MM.1S (cell line): ENCODE measurements at regions not wholly inside any gene's neighbourhood (a gene's known extent, or its start where the extent isn't known, plus 50 kb on each side); places are given as distances from the start of the nearest gene placed in this dataset.

ENCODE experiments used
- DNase-seq: peaks from one replicate; pipeline ENCODE4 v3.0.0-alpha.2; 2015
- H2AFZ ChIP-seq: fragments of 300-600 bp; sonication (generic); 2 replicates; pipeline ENCODE4 v1.6.0; 2016; ENCODE audit warnings: antibody characterized with exemption, low read length
- H3F3A ChIP-seq: fragments of 300-600 bp; sonication (generic); 2 replicates; pipeline ENCODE4 v1.6.1; 2016; ENCODE audit warnings: mild to moderate bottlenecking, antibody characterized with exemption, low read length, moderate library complexity, mixed read lengths; ENCODE audit not compliant: insufficient read depth
- H3K27ac ChIP-seq: fragments of 300-600 bp; sonication (generic); 2 replicates; pipeline ENCODE4 v1.5.1; 2016; ENCODE audit warnings: mild to moderate bottlenecking, low read length
- H3K27me3 ChIP-seq: fragments of 300-600 bp; sonication (generic); replicated peaks from 2 replicates; pipeline ENCODE4 v1.6.0; 2016; ENCODE audit warnings: low read length; ENCODE audit not compliant: insufficient read depth
- H3K36me3 ChIP-seq: fragments of 300-600 bp; sonication (generic); replicated peaks from 2 replicates; pipeline ENCODE4 v1.6.1; 2016; ENCODE audit warnings: mild to moderate bottlenecking, low read length, mixed read lengths; ENCODE audit not compliant: insufficient read depth
- H3K4me1 ChIP-seq: fragments of 300-600 bp; sonication (generic); 2 replicates; pipeline ENCODE4 v1.6.1; 2016; ENCODE audit warnings: low read length, mixed read lengths
- H3K4me2 ChIP-seq: fragments of 300-600 bp; sonication (generic); 2 replicates; pipeline ENCODE4 v1.6.0; 2016; ENCODE audit warnings: low read depth, low read length
- H3K4me3 ChIP-seq: fragments of 300-600 bp; sonication (generic); 2 replicates; pipeline ENCODE4 v1.5.1; 2016; ENCODE audit warnings: low read length, mixed read lengths
- H3K79me2 ChIP-seq: fragments of 300-600 bp; sonication (generic); 2 replicates; pipeline ENCODE4 v1.6.1; 2016; ENCODE audit warnings: mixed run types, low read length, mixed read lengths
- H3K9ac ChIP-seq: fragments of 300-600 bp; sonication (generic); 2 replicates; pipeline ENCODE4 v1.6.1; 2016; ENCODE audit warnings: low read length, mixed read lengths
- H3K9me2 ChIP-seq: fragments of 300-600 bp; sonication (generic); replicated peaks from 2 replicates; pipeline ENCODE4 v1.6.1; 2016; ENCODE audit warnings: mild to moderate bottlenecking, low read length, mixed read lengths; ENCODE audit not compliant: insufficient read depth
- H3K9me3 ChIP-seq: fragments of 300-600 bp; sonication (generic); replicated peaks from 2 replicates; pipeline ENCODE4 v1.6.1; 2016; ENCODE audit warnings: mild to moderate bottlenecking, low read length, mixed read lengths; ENCODE audit not compliant: insufficient read depth
- H4K20me1 ChIP-seq: fragments of 300-600 bp; sonication (generic); 2 replicates; pipeline ENCODE4 v1.6.1; 2016; ENCODE audit warnings: mild to moderate bottlenecking, low read length, moderate library complexity, mixed read lengths; ENCODE audit not compliant: insufficient read depth
- EZH2 ChIP-seq: fragments of 300-600 bp; sonication (generic); optimal IDR thresholded peaks from 2 replicates; pipeline ENCODE3; 2017; ENCODE audit warnings: low read depth, mild to moderate bottlenecking, antibody characterized with exemption, low read length, mixed read lengths
- EZH2phosphoT487 ChIP-seq: fragments of 300-600 bp; sonication (generic); IDR thresholded peaks from 2 replicates; pipeline ENCODE4 v1.6.1; 2018; ENCODE audit warnings: antibody characterized with exemption, low read length
- TF ChIP-seq, protein P1 (sequence below): fragments of 300-600 bp; sonication (generic); IDR thresholded peaks from 2 replicates; pipeline ENCODE4 v1.5.1; 2016; ENCODE audit warnings: antibody characterized with exemption, low read length, mixed read lengths

DNA sequence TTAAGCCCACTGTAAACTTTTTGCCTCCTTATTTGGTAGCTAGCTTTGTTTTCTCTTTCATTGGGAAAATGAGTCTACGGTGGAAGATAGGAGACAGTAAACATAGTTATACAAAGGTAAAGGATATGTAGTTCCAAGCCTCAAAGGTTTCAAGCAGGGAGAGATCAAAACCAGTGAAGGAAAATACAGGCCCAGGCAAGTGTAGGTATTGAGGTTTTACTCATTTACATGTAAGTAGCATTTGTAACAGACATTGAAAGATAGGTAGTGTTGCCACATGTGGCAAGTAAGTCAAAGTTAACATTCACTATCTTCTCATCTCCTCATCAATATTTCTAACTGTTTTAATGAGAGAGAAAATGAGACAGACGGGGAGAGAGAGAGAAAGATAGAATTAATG, 136.5 kb downstream of the RTL3 start:
- no peak overlapping the region for H3K4me2 ChIP-seq
- no peak overlapping the region for H3K27ac ChIP-seq
- no peaks in the 10 kb centered on the region for H3K9me2 ChIP-seq
- no peak overlapping the region for H2AFZ ChIP-seq
- no peaks in the 10 kb centered on the region for H3K36me3 ChIP-seq
- no peak for DNase-seq
- H3K27me3 ChIP-seq = no peaks in the 10 kb centered on the region
- no peaks in the 10 kb centered on the region for H4K20me1 ChIP-seq
- H3K4me3 ChIP-seq = no peak overlapping the region
- TF ChIP-seq, protein P1, sequence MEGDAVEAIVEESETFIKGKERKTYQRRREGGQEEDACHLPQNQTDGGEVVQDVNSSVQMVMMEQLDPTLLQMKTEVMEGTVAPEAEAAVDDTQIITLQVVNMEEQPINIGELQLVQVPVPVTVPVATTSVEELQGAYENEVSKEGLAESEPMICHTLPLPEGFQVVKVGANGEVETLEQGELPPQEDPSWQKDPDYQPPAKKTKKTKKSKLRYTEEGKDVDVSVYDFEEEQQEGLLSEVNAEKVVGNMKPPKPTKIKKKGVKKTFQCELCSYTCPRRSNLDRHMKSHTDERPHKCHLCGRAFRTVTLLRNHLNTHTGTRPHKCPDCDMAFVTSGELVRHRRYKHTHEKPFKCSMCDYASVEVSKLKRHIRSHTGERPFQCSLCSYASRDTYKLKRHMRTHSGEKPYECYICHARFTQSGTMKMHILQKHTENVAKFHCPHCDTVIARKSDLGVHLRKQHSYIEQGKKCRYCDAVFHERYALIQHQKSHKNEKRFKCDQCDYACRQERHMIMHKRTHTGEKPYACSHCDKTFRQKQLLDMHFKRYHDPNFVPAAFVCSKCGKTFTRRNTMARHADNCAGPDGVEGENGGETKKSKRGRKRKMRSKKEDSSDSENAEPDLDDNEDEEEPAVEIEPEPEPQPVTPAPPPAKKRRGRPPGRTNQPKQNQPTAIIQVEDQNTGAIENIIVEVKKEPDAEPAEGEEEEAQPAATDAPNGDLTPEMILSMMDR = no peak
- no peak for TF ChIP-seq EZH2phosphoT487
- no peak for TF ChIP-seq EZH2
- H3K9ac ChIP-seq = no peak overlapping the region
- no peaks in the 10 kb centered on the region for H3F3A ChIP-seq
- peaks cover 5% of the 10 kb centered on the region; the same call in 1 of the 2 replicates for H3K4me1 ChIP-seq
- H3K79me2 ChIP-seq = no peaks in the 10 kb centered on the region
- no peaks in the 10 kb centered on the region for H3K9me3 ChIP-seq

DNA sequence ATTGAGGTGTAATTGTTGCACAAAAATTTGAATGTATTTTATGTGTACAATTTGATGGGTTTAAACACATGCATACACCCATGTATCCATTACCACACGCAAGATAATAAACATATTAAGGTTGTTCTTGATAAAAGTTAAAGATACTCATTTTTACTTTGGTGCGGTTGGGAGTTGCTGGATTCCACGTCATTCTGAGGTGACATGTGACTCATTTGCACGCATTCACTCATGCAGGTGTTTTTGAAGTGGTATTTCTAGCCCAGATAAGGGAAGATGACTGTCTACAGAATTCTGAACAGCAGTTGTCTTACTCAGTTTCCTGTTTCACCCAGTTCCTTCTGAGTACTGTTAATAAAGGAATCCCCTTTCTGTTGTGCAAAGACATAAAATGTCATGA, 142.0 kb downstream of the RTL3 start:
- TF ChIP-seq EZH2phosphoT487 (no peak), EZH2 (no peak)
- TF ChIP-seq, protein P1 = no peak
- Histone ChIP-seq H3K79me2 (no peaks in the 10 kb centered on the region), H3K27ac (peak overlapping the region; percentile 30; the same call in 1 of the 2 replicates), H3K27me3 (no peaks in the 10 kb centered on the region), H4K20me1 (no peaks in the 10 kb centered on the region), H3K4me3 (no peak overlapping the region), H3K4me1 (peaks cover 40% of the 10 kb centered on the region), H3K36me3 (no peaks in the 10 kb centered on the region), H3K9ac (no peak overlapping the region), H3K9me2 (no peaks in the 10 kb centered on the region), H3F3A (peaks cover 6% of the 10 kb centered on the region), H2AFZ (no peak overlapping the region), H3K4me2 (peak overlapping the region; percentile 17; the same call in 1 of the 2 replicates), H3K9me3 (no peaks in the 10 kb centered on the region; the same call in 1 of the 2 replicates)
- peak; percentile 76 for DNase-seq

DNA sequence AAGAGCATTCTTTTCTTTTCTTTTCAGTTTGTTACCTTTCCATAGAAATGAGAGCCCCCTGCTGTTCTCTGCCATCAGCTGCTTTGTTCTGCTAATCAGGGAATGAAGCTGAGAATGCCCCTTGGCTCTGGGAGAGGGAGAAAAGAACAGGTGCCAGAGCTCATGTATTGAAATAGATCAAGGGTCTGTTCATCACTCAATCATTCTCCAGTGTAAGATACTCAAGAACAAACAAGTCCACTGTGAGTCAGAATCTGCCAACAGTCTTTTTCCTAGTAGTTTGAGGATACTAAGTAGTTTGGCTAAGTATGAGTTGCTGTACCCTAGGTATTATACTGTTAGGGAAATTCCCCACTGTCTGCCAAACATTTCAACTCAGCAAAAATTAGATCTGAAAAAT, 144.3 kb downstream of the RTL3 start:
- H2AFZ ChIP-seq = peak overlapping the region; percentile 39; the same call in 1 of the 2 replicates
- H4K20me1 ChIP-seq = no peaks in the 10 kb centered on the region
- TF ChIP-seq EZH2phosphoT487 (no peak), EZH2 (no peak)
- TF ChIP-seq, protein P1 = peak; percentile 49
- no peaks in the 10 kb centered on the region for H3K9me2 ChIP-seq
- no peak overlapping the region for H3K4me3 ChIP-seq
- peak overlapping the region; percentile 53 for H3K27ac ChIP-seq
- DNase-seq = peak; percentile 63
- no peaks in the 10 kb centered on the region; the same call in 1 of the 2 replicates for H3K9me3 ChIP-seq
- H3K9ac ChIP-seq = no peak overlapping the region
- H3K4me1 ChIP-seq = peaks cover 40% of the 10 kb centered on the region
- no peaks in the 10 kb centered on the region for H3K79me2 ChIP-seq
- H3F3A ChIP-seq = peaks cover 6% of the 10 kb centered on the region
- H3K27me3 ChIP-seq = no peaks in the 10 kb centered on the region
- no peaks in the 10 kb centered on the region for H3K36me3 ChIP-seq
- H3K4me2 ChIP-seq = peak overlapping the region; percentile 27; the same call in 1 of the 2 replicates
